Esophagus muscularis mucosa (tissue), 4 donors: ENCODE measurements at regions not wholly inside any gene's neighbourhood (a gene's known extent, or its start where the extent isn't known, plus 50 kb on each side); places are given as distances from the start of the nearest gene placed in this dataset.

Experiments
- EP300 ChIP-seq: sonication (generic); formaldehyde crosslinking; IDR thresholded peaks from one replicate; pipeline ENCODE4 v1.6.1; 2017; ENCODE audit warnings: antibody characterized with exemption
- POLR2A ChIP-seq: fragments of 450-650 bp; IDR thresholded peaks from one replicate; pipeline ENCODE4 v1.6.1; 2017; ENCODE audit warnings: antibody characterized with exemption, moderate library complexity, mild to moderate bottlenecking, low read depth
- POLR2AphosphoS5 ChIP-seq, 2 donors: sonication (generic); formaldehyde crosslinking; IDR thresholded peaks; one replicate each; pipeline ENCODE4 v1.6.1; 2017; ENCODE audit warnings: antibody characterized with exemption in 2 of 2
- TF ChIP-seq, protein P1 (sequence below), 3 experiments: fragments of 200-600 bp in 2 of 3; fragments of 450-650 bp in 1 of 3; sonication (generic) in 2 of 3; IDR thresholded peaks; one replicate each; pipeline ENCODE4 v1.5.1; 2017 to 2019; ENCODE audit warnings: antibody characterized with exemption in 3 of 3, mild to moderate bottlenecking in 2 of 3, moderate library complexity in 1 of 3

DNA sequence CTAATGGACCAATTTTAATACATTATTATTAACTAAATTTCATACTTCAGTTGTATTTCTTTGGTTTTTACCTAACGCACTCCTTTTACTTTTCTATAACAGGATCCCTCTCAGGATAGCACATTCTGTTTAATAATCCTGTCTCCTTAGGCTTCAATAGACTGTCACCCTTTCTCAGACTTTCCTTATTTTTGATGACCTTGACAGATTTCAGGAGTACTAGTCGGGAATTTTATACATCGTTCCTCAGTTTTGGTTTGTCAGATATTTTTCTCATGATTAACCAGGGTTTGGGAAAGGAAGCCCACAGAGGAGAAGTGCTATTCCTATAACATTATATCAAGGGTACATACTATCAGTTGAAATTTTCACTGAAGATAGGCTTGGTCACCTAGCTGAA lies 768.0 kb upstream of the GJE1 start:
- TF ChIP-seq, protein P1, sequence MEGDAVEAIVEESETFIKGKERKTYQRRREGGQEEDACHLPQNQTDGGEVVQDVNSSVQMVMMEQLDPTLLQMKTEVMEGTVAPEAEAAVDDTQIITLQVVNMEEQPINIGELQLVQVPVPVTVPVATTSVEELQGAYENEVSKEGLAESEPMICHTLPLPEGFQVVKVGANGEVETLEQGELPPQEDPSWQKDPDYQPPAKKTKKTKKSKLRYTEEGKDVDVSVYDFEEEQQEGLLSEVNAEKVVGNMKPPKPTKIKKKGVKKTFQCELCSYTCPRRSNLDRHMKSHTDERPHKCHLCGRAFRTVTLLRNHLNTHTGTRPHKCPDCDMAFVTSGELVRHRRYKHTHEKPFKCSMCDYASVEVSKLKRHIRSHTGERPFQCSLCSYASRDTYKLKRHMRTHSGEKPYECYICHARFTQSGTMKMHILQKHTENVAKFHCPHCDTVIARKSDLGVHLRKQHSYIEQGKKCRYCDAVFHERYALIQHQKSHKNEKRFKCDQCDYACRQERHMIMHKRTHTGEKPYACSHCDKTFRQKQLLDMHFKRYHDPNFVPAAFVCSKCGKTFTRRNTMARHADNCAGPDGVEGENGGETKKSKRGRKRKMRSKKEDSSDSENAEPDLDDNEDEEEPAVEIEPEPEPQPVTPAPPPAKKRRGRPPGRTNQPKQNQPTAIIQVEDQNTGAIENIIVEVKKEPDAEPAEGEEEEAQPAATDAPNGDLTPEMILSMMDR (IDR thresholded peaks at IDR 0.05) = no peak
- TF ChIP-seq POLR2A (no peak), POLR2AphosphoS5 (IDR thresholded peaks at IDR 0.05) (no peak), EP300 (no peak)
